Peyer's patch (tissue), 4 donors: ENCODE measurements at regions not wholly inside any gene's neighbourhood (a gene's known extent, or its start where the extent isn't known, plus 50 kb on each side); places are given as distances from the start of the nearest gene placed in this dataset.

Experiments
- DNase-seq, 3 donors: peaks; one replicate each; pipeline ENCODE4 v3.0.0-alpha.2; 2017 to 2019
- H3K27ac ChIP-seq, 4 donors: fragments of 200-600 bp; sonication (generic); one replicate each; pipeline ENCODE4 v1.5.1; 2016 to 2019
- H3K27me3 ChIP-seq, 2 donors: fragments of 200-600 bp; sonication (generic); one replicate each; pipeline ENCODE4 v1.5.1; 2019
- H3K36me3 ChIP-seq, 3 donors: fragments of 200-600 bp; sonication (generic); one replicate each; pipeline ENCODE4 v1.5.1; 2016 to 2019
- H3K4me1 ChIP-seq, 4 donors: fragments of 200-600 bp; sonication (generic); one replicate each; pipeline ENCODE4 v1.5.1; 2016 to 2019
- H3K4me3 ChIP-seq, 4 donors: fragments of 200-600 bp; sonication (generic); 1 replicate in 3 of 4; 2 replicates in 1 of 4; pipeline ENCODE4 v1.5.1; 2016 to 2019; ENCODE audit warnings: mild to moderate bottlenecking in 1 of 4
- H3K9me3 ChIP-seq, 4 donors: fragments of 200-600 bp; sonication (generic); one replicate each; pipeline ENCODE4 v1.5.1; 2016 to 2019; ENCODE audit warnings: mild to moderate bottlenecking in 1 of 4
- POLR2A ChIP-seq, 2 donors: fragments of 450-650 bp; IDR thresholded peaks; one replicate each; pipeline ENCODE4 v1.5.1; 2017; ENCODE audit warnings: antibody characterized with exemption in 2 of 2, mild to moderate bottlenecking in 2 of 2, moderate library complexity in 2 of 2
- TF ChIP-seq, protein P1 (sequence below), 6 experiments: fragments of 450-650 bp in 4 of 6; fragments of 200-600 bp in 2 of 6; sonication (generic) in 1 of 6; IDR thresholded peaks; one replicate each; pipeline ENCODE4 v1.5.1; 2017 to 2019; ENCODE audit warnings: antibody characterized with exemption in 6 of 6, mild to moderate bottlenecking in 3 of 6, moderate library complexity in 1 of 6

DNA sequence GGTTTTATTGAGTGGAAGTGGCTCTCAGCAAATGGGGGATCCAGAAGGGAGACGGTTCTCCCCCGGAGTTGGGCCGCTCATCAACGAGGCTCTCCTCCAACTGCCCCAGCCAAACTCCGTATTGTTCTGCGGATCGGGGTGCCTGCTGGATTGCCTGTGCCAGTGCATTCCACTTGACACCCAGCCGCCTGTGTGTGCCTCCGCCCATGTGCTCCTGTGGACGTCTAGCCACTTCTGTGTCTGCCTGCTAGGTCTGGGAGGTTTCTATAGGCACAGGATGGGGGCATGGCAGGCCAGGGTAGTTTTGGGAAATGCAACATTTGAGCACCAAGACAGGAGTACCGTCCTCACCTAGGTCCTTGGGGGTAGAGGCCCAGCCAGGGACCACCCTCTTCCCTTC is 225.7 kb upstream of the AMIGO2 start:
- Histone ChIP-seq H3K4me1 (no peaks in the 10 kb centered on the region), H3K9me3 (no peaks in the 10 kb centered on the region), H3K27ac (no peak overlapping the region), H3K4me3 (no peak overlapping the region), H3K27me3 (no peaks in the 10 kb centered on the region), H3K36me3 (no peaks in the 10 kb centered on the region)
- TF ChIP-seq, protein P1, sequence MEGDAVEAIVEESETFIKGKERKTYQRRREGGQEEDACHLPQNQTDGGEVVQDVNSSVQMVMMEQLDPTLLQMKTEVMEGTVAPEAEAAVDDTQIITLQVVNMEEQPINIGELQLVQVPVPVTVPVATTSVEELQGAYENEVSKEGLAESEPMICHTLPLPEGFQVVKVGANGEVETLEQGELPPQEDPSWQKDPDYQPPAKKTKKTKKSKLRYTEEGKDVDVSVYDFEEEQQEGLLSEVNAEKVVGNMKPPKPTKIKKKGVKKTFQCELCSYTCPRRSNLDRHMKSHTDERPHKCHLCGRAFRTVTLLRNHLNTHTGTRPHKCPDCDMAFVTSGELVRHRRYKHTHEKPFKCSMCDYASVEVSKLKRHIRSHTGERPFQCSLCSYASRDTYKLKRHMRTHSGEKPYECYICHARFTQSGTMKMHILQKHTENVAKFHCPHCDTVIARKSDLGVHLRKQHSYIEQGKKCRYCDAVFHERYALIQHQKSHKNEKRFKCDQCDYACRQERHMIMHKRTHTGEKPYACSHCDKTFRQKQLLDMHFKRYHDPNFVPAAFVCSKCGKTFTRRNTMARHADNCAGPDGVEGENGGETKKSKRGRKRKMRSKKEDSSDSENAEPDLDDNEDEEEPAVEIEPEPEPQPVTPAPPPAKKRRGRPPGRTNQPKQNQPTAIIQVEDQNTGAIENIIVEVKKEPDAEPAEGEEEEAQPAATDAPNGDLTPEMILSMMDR (IDR thresholded peaks at IDR 0.05): no peak
- no peak for TF ChIP-seq POLR2A (IDR thresholded peaks at IDR 0.05)
- no peak for DNase-seq

DNA sequence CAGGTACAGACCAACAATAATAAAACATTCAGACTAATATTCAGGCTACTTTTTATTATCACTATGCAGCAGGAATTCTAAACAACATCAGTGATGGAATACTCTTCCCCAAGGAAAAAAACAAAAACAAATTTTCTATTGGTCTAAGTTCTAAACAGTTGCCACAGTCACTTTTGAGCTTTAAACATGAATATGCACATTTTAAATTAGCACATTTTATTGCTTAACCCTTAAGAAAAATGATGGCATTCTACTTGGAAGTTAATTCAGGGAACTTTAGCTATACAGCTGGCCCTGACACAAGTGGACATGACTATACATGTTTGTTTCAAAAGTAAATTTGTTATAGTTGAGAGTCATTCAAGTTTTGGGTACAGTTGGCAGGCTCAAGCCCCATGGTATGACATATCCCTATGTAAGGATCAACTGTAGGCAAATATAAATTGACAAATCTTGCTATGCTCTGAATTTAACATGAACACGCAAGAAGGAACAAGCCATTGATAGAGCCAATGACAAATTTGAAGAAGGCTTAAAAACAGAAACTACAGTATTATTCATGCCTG is 224.3 kb upstream of the AMIGO2 start:
- H3K36me3 ChIP-seq: no peaks in the 10 kb centered on the region
- H3K4me3 ChIP-seq: no peak overlapping the region
- H3K9me3 ChIP-seq: peaks cover 0 to 3% (median 0%) of the 10 kb centered on the region in 4 donors
- H3K4me1 ChIP-seq: no peaks in the 10 kb centered on the region
- no peaks in the 10 kb centered on the region for H3K27me3 ChIP-seq
- TF ChIP-seq, protein P1 (IDR thresholded peaks at IDR 0.05): no peak
- no peak for TF ChIP-seq POLR2A (IDR thresholded peaks at IDR 0.05)
- H3K27ac ChIP-seq: no peak overlapping the region
- no peak for DNase-seq

DNA sequence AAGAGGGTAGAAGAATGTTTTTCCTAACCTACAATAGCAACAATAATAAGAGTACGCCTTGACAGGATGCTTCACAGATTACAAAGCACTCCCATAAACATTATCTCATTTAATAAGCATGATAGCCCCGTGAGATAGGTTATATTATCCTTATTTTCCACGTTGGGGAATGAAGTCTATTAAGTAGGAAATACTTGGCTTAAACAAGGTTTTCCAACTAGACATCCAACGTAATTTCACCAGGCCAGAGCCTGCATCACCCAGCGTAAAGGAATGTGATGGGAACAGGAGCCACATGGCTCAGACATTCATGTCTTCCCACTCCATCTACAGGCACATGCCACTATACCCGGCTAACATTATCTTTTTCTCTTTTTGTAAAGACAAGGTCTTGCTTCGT is 223.4 kb upstream of the AMIGO2 start:
- no peak for DNase-seq
- H3K9me3 ChIP-seq: peaks cover 0 to 3% (median 0%) of the 10 kb centered on the region in 4 donors
- no peak overlapping the region for H3K4me3 ChIP-seq
- H3K27me3 ChIP-seq: no peaks in the 10 kb centered on the region
- no peaks in the 10 kb centered on the region for H3K36me3 ChIP-seq
- H3K27ac ChIP-seq: no peak overlapping the region
- TF ChIP-seq, protein P1 (IDR thresholded peaks at IDR 0.05): no peak
- no peak for TF ChIP-seq POLR2A (IDR thresholded peaks at IDR 0.05)
- no peaks in the 10 kb centered on the region for H3K4me1 ChIP-seq

DNA sequence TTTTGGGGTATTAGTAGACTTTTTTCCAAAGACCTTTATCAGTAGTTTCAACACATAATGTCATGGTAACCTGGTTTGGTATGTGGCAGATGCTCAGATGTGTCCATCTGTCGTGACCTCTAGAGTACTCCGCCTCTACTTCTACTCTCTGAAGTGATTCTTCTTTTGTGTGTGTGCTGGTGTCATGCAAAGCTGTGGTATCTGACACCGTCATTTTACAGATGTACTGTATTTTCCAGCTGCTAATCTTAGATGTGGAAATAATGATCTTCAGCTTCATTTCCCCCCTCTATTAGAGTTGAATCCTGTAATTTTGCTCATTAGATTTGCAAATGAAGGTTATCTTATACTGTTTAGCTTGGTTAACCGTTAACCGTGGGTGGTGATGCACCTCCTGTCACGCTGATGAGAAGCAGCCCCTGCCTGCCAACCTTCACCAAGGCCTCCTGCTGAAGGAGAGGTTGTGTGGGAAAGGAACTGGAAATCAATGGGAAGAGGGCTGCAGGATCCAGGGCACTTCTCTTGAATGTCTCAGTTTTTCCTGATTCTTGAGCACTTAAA is 222.4 kb upstream of the AMIGO2 start:
- DNase-seq: no peak
- no peaks in the 10 kb centered on the region for H3K4me1 ChIP-seq
- no peaks in the 10 kb centered on the region for H3K36me3 ChIP-seq
- H3K4me3 ChIP-seq: no peak overlapping the region
- peaks cover 0 to 3% (median 0%) of the 10 kb centered on the region in 4 donors for H3K9me3 ChIP-seq
- TF ChIP-seq, protein P1 (IDR thresholded peaks at IDR 0.05): no peak
- TF ChIP-seq POLR2A (IDR thresholded peaks at IDR 0.05): no peak
- H3K27me3 ChIP-seq: no peaks in the 10 kb centered on the region
- H3K27ac ChIP-seq: peak overlapping the region in 1 of 4 donors; percentile 14

DNA sequence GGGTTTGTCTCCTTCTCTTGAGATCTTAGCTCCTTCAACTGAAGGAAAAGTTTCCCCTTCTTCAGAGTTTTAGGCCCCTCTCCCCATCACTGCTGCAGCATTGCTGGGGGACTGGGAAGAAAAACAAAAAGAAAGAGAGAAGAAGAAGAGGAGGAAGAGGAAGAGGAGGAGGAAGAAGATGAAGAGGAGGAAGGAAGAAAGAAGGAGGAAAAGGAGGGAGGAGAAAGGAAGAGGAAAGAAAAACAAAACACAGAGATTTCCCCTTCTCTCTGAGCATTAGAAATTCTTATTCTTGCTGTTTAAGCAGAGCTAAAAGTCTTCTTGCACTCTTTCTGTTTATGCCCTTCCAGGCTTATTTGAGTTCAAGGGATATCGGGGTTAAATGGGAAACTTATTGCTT is 219.8 kb upstream of the AMIGO2 start:
- Histone ChIP-seq H3K9me3 (peaks cover 0 to 3% (median 0%) of the 10 kb centered on the region in 4 donors), H3K36me3 (no peaks in the 10 kb centered on the region), H3K4me1 (no peaks in the 10 kb centered on the region), H3K27me3 (no peaks in the 10 kb centered on the region), H3K4me3 (no peak overlapping the region), H3K27ac (no peak overlapping the region)
- TF ChIP-seq, protein P1 (IDR thresholded peaks at IDR 0.05): no peak
- no peak for TF ChIP-seq POLR2A (IDR thresholded peaks at IDR 0.05)
- no peak for DNase-seq
